HepG2 (cell line): ENCODE measurements at regions not wholly inside any gene's neighbourhood (a gene's known extent, or its start where the extent isn't known, plus 50 kb on each side); places are given as distances from the start of the nearest gene placed in this dataset.

Experiments
- AGO2 ChIP-seq: fragments of 200-400 bp; formaldehyde crosslinking; optimal IDR thresholded peaks from 2 replicates; pipeline ENCODE3; 2017; ENCODE audit warnings: mild to moderate bottlenecking, low read depth, low read length, moderate library complexity
- HDAC1 ChIP-seq: sonication (generic); formaldehyde crosslinking; IDR thresholded peaks from 2 replicates; pipeline ENCODE4 v1.5.1; 2020; ENCODE audit warnings: mild to moderate bottlenecking, missing genetic modification reagents
- MAFG ChIP-seq: sonication (generic); formaldehyde crosslinking; IDR thresholded peaks from 2 replicates; pipeline ENCODE4 v1.5.1; 2020; ENCODE audit warnings: mild to moderate bottlenecking, missing genetic modification reagents
- NFKB2 ChIP-seq: sonication (generic); formaldehyde crosslinking; IDR thresholded peaks from 2 replicates; pipeline ENCODE4 v1.4.0; 2020; ENCODE audit warnings: missing genetic modification reagents, borderline replicate concordance
- POGZ ChIP-seq: sonication (generic); formaldehyde crosslinking; IDR thresholded peaks from 2 replicates; pipeline ENCODE4 v1.4.0; 2020; ENCODE audit warnings: mild to moderate bottlenecking, missing genetic modification reagents
- RFX5 ChIP-seq: IDR thresholded peaks from 2 replicates; pipeline ENCODE4 v1.6.1; 2011; ENCODE audit warnings: low read depth, low read length, improper control_type of control experiment
- TARDBP ChIP-seq: sonication (generic); formaldehyde crosslinking; IDR thresholded peaks from 2 replicates; pipeline ENCODE4 v1.8.0; 2022; ENCODE audit warnings: mild to moderate bottlenecking, missing genetic modification reagents
- ZBTB38 ChIP-seq: sonication (generic); formaldehyde crosslinking; IDR thresholded peaks from 2 replicates; pipeline ENCODE4 v1.5.1; 2020; ENCODE audit warnings: mild to moderate bottlenecking, missing genetic modification reagents
- ZNF460 ChIP-seq: sonication (generic); formaldehyde crosslinking; IDR thresholded peaks from 2 replicates; pipeline ENCODE4 v1.5.1; 2020; ENCODE audit warnings: missing genetic modification reagents, mild to moderate bottlenecking, borderline replicate concordance
- ZNF556 ChIP-seq: sonication (generic); formaldehyde crosslinking; IDR thresholded peaks from 2 replicates; pipeline ENCODE4 v1.4.0; 2020; ENCODE audit warnings: mild to moderate bottlenecking, missing genetic modification reagents, borderline replicate concordance
- ZNF619 ChIP-seq: sonication (generic); formaldehyde crosslinking; IDR thresholded peaks from 2 replicates; pipeline ENCODE4 v1.4.0; 2020; ENCODE audit warnings: mild to moderate bottlenecking, missing genetic modification reagents
- TF ChIP-seq, protein P1 (sequence below): sonication (generic); formaldehyde crosslinking; IDR thresholded peaks from 2 replicates; pipeline ENCODE4 v1.4.0; 2020; ENCODE audit warnings: missing genetic modification reagents
- TF ChIP-seq, protein P2 (sequence below): sonication (generic); formaldehyde crosslinking; IDR thresholded peaks from 2 replicates; pipeline ENCODE4 v1.5.0; 2020; ENCODE audit warnings: mild to moderate bottlenecking, missing genetic modification reagents, borderline replicate concordance
- TF ChIP-seq, protein P3 (sequence below): sonication (generic); formaldehyde crosslinking; IDR thresholded peaks from 2 replicates; pipeline ENCODE4 v1.5.0; 2020; ENCODE audit warnings: missing genetic modification reagents, mild to moderate bottlenecking, borderline replicate concordance
- TF ChIP-seq, protein P4 (sequence below), 2 experiments: sonication (generic) in 1 of 2; formaldehyde crosslinking in 1 of 2; IDR thresholded peaks; 2 replicates each; pipeline versions ENCODE4 v1.4.0 to v1.6.1; 2018 to 2020; ENCODE audit warnings: missing genetic modification reagents in 2 of 2, borderline replicate concordance in 1 of 2, low read depth in 1 of 2, mild to moderate bottlenecking in 1 of 2, missing biosample characterization in 1 of 2
- TF ChIP-seq, protein P5 (sequence below): sonication (generic); formaldehyde crosslinking; IDR thresholded peaks from 2 replicates; pipeline ENCODE4 v1.4.0; 2020; ENCODE audit warnings: missing genetic modification reagents, borderline replicate concordance

DNA sequence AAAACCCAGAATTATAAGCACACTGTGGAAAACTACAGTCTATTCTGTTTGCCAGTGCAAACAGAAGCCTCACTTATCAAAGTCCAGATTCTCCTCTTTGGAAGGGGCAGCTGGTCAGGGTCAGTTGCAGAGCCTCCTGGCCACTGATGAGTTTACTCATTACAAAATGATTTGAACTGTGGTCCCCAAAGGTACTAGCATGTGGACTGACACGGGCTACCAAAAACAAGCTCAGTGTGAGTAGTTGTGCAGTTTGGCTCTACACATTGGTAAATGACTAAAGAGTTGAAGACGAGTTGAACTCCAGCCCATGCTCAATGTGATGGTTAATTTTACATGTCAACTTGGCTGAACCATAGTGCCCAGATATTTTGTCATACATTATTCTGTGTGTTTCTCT, 221.5 kb downstream of the ZIC4 start (continued):
- TF ChIP-seq, protein P1, sequence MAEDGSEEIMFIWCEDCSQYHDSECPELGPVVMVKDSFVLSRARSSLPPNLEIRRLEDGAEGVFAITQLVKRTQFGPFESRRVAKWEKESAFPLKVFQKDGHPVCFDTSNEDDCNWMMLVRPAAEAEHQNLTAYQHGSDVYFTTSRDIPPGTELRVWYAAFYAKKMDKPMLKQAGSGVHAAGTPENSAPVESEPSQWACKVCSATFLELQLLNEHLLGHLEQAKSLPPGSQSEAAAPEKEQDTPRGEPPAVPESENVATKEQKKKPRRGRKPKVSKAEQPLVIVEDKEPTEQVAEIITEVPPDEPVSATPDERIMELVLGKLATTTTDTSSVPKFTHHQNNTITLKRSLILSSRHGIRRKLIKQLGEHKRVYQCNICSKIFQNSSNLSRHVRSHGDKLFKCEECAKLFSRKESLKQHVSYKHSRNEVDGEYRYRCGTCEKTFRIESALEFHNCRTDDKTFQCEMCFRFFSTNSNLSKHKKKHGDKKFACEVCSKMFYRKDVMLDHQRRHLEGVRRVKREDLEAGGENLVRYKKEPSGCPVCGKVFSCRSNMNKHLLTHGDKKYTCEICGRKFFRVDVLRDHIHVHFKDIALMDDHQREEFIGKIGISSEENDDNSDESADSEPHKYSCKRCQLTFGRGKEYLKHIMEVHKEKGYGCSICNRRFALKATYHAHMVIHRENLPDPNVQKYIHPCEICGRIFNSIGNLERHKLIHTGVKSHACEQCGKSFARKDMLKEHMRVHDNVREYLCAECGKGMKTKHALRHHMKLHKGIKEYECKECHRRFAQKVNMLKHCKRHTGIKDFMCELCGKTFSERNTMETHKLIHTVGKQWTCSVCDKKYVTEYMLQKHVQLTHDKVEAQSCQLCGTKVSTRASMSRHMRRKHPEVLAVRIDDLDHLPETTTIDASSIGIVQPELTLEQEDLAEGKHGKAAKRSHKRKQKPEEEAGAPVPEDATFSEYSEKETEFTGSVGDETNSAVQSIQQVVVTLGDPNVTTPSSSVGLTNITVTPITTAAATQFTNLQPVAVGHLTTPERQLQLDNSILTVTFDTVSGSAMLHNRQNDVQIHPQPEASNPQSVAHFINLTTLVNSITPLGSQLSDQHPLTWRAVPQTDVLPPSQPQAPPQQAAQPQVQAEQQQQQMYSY (CRISPR knock-in tag), result no peak
- TF ChIP-seq TARDBP (CRISPR knock-in tag), result peak; percentile 91
- peak; percentile 59; the same call in 1 of the 2 replicates for TF ChIP-seq HDAC1
- no peak for TF ChIP-seq ZNF460 (CRISPR knock-in tag)
- TF ChIP-seq, protein P2, sequence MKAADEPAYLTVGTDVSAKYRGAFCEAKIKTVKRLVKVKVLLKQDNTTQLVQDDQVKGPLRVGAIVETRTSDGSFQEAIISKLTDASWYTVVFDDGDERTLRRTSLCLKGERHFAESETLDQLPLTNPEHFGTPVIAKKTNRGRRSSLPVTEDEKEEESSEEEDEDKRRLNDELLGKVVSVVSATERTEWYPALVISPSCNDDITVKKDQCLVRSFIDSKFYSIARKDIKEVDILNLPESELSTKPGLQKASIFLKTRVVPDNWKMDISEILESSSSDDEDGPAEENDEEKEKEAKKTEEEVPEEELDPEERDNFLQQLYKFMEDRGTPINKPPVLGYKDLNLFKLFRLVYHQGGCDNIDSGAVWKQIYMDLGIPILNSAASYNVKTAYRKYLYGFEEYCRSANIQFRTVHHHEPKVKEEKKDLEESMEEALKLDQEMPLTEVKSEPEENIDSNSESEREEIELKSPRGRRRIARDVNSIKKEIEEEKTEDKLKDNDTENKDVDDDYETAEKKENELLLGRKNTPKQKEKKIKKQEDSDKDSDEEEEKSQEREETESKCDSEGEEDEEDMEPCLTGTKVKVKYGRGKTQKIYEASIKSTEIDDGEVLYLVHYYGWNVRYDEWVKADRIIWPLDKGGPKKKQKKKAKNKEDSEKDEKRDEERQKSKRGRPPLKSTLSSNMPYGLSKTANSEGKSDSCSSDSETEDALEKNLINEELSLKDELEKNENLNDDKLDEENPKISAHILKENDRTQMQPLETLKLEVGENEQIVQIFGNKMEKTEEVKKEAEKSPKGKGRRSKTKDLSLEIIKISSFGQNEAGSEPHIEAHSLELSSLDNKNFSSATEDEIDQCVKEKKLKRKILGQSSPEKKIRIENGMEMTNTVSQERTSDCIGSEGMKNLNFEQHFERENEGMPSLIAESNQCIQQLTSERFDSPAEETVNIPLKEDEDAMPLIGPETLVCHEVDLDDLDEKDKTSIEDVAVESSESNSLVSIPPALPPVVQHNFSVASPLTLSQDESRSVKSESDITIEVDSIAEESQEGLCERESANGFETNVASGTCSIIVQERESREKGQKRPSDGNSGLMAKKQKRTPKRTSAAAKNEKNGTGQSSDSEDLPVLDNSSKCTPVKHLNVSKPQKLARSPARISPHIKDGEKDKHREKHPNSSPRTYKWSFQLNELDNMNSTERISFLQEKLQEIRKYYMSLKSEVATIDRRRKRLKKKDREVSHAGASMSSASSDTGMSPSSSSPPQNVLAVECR (CRISPR knock-in tag), result no peak
- TF ChIP-seq ZNF619 (CRISPR knock-in tag), result no peak
- TF ChIP-seq, protein P3, sequence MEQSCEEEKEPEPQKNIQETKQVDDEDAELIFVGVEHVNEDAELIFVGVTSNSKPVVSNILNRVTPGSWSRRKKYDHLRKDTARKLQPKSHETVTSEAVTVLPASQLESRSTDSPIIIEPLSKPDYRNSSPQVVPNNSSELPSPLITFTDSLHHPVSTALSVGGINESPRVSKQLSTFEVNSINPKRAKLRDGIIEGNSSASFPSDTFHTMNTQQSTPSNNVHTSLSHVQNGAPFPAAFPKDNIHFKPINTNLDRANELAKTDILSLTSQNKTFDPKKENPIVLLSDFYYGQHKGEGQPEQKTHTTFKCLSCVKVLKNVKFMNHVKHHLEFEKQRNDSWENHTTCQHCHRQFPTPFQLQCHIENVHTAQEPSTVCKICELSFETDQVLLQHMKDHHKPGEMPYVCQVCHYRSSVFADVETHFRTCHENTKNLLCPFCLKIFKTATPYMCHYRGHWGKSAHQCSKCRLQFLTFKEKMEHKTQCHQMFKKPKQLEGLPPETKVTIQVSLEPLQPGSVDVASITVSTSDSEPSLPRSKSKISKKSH (CRISPR knock-in tag), result no peak
- TF ChIP-seq, protein P4, sequence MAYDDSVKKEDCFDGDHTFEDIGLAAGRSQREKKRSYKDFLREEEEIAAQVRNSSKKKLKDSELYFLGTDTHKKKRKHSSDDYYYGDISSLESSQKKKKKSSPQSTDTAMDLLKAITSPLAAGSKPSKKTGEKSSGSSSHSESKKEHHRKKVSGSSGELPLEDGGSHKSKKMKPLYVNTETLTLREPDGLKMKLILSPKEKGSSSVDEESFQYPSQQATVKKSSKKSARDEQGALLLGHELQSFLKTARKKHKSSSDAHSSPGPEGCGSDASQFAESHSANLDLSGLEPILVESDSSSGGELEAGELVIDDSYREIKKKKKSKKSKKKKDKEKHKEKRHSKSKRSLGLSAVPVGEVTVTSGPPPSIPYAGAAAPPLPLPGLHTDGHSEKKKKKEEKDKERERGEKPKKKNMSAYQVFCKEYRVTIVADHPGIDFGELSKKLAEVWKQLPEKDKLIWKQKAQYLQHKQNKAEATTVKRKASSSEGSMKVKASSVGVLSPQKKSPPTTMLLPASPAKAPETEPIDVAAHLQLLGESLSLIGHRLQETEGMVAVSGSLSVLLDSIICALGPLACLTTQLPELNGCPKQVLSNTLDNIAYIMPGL (CRISPR knock-in tag; IDR thresholded peaks at IDR 0.05; ENCODE audit: borderline replicate concordance in 1 of 2, low read depth in 1 of 2), result no peak
- peak; percentile 96 for TF ChIP-seq POGZ (CRISPR knock-in tag)
- TF ChIP-seq RFX5, result no peak
- TF ChIP-seq, protein P5, sequence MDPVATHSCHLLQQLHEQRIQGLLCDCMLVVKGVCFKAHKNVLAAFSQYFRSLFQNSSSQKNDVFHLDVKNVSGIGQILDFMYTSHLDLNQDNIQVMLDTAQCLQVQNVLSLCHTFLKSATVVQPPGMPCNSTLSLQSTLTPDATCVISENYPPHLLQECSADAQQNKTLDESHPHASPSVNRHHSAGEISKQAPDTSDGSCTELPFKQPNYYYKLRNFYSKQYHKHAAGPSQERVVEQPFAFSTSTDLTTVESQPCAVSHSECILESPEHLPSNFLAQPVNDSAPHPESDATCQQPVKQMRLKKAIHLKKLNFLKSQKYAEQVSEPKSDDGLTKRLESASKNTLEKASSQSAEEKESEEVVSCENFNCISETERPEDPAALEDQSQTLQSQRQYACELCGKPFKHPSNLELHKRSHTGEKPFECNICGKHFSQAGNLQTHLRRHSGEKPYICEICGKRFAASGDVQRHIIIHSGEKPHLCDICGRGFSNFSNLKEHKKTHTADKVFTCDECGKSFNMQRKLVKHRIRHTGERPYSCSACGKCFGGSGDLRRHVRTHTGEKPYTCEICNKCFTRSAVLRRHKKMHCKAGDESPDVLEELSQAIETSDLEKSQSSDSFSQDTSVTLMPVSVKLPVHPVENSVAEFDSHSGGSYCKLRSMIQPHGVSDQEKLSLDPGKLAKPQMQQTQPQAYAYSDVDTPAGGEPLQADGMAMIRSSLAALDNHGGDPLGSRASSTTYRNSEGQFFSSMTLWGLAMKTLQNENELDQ, result no peak
- peak; percentile 71; the same call in 1 of the 2 replicates for TF ChIP-seq ZNF556 (CRISPR knock-in tag)
- TF ChIP-seq MAFG (CRISPR knock-in tag), result no peak
- TF ChIP-seq AGO2, result no peak
- TF ChIP-seq NFKB2 (CRISPR knock-in tag), result no peak
- TF ChIP-seq ZBTB38, result no peak
